Omental fat pad (tissue), 3 donors: ENCODE measurements at regions not wholly inside any gene's neighbourhood (a gene's known extent, or its start where the extent isn't known, plus 50 kb on each side); places are given as distances from the start of the nearest gene placed in this dataset.
A peak's percentile ranks its signal among the peaks of the same experiment; 100 is the strongest.

Experiments used
- ATAC-seq: fragments of 150-250 bp; one replicate; pipeline ENCODE4 v1.9.1; 2016; ENCODE audit warnings: mild to moderate bottlenecking, moderate library complexity; ENCODE audit not compliant: low FRiP score
- DNase-seq: peaks from one replicate; pipeline ENCODE4 v3.0.0-alpha.2; 2019; ENCODE audit warnings: low spot score
- CTCF ChIP-seq, 3 donors: fragments of 450-650 bp; IDR thresholded peaks; one replicate each; pipeline ENCODE4 v1.5.1; 2016 to 2017; ENCODE audit warnings: antibody characterized with exemption in 3 of 3, mild to moderate bottlenecking in 3 of 3, moderate library complexity in 2 of 3

DNA sequence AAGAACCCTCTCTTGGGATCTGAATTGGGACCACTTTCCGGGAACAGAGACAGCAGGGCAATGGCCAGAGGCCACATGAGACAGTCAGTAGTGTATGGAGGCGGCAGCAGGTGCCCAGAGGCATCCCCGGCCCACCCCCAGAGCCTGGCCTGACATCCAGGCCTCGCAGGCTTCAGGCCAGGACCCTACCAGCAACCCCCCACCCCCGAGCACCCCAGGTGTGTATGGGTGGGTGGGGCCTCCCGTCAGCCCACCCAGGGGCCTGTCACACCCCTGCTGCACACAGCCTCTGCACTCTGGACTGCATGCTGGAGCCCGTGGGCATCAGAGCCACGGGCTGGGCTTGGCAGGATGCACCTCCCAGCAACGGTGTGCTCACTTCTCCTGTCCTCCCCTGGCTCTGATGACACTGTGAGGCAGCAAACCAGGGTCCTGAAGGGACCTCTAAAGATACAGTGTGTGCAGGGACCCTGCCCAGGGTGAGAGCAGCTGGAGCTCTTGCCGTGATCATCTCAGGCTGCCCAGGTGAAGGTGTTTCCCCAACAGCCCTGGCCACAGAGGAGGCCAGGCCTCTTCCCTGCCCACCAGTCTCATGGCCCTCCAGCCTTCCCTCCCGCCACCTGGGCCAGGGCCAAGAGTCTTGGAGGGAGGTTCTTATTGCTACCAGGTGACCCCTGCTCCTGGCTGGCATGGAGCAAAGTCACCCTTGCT, 88.8 kb upstream of the SEPTIN5 start:
- ATAC-seq (no peak), DNase-seq (no peak)
- TF ChIP-seq CTCF (IDR thresholded peaks at IDR 0.05) = no peak

GRCh38 chr22:19626042-19626587, 88.2 kb upstream of the SEPTIN5 start:
- TF ChIP-seq CTCF (IDR thresholded peaks at IDR 0.05) = no peak
- DNase-seq (no peak), ATAC-seq (no peak)

DNA sequence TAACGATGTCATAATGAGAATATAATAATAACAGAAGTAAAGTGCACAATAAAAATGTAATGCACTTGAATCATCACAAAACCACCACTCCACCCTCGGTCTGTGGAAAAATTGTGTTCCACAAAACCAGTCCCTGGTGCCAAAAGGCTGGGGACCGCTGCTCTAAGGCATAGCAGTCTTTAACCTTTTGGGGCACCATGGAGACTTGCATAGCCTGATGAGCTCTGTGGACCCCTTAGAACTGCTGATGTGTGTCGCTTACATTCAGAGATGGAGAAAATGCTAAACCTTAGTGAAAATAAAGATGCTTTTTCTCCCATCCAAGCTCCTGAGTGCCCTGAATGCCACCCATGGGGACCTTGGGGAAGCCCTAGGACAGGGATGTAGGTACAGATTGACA, 87.6 kb upstream of the SEPTIN5 start:
- no peak for DNase-seq
- no peak for ATAC-seq
- no peak for TF ChIP-seq CTCF (IDR thresholded peaks at IDR 0.05)

- ATAC-seq = no peak
- no peak for TF ChIP-seq CTCF (IDR thresholded peaks at IDR 0.05)
- DNase-seq = no peak
Observed at GRCh38 chr22:19628038-19628776, 86.1 kb upstream of the SEPTIN5 start.

DNA sequence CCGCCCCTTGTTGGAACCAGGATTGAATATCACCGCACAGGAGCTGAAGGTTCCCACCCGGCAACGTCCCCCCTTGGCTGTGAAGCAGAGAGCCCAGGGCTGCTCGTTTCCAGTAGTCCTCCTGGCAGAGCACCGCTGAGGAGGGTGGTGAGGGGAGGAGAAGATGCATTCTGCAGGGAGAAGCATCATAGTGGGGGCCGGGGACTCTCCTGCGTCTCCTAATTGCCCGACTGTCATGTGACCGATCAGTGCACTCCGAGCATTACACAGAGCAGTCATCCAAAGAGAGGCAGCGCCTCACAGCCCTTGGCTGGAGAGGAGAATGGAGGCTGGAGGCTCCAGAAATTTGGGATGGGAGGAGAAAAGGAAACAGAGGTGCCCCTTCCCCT, 85.0 kb upstream of the SEPTIN5 start:
- DNase-seq (no peak), ATAC-seq (no peak)
- no peak for TF ChIP-seq CTCF (IDR thresholded peaks at IDR 0.05)

DNA sequence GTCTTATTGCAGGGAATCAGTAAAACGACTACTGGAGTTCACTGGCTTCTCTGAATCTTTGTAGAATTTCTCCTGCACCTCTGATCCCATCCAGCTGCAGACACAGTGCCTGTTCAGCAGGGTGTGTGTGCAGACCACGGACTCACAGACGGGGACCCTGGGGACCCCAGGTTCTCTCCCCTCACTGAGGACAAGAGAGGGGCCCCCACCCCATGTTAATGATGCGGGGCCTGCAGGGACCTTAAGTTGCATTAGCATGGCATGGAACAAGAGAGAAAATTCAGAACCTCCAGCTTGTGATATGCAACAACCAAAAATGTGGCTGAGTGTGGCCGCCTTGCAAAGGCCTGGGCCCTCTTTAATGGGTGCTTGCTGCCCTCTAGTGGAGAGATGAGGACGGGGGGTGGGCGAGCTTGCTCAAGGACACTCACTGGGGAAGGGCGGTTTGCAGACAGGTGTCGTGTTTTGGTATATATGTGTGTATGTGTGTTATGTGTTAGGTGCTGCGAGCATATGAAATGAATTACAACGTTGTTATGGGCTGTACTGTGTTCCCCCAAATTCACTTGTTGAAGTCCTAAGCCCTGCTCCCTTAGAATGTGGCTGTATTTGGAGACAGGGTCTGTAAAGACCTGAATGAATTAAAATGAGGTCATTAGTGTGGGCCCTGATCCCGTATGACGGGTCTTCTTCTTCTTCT, 84.4 kb upstream of the SEPTIN5 start:
- peak in 1 of 3 donors; percentile 44 for TF ChIP-seq CTCF (IDR thresholded peaks at IDR 0.05)
- ATAC-seq (no peak), DNase-seq (peak; percentile 60)
